ENCODE measurements at regions not wholly inside any gene's neighbourhood (a gene's known extent, or its start where the extent isn't known, plus 50 kb on each side); places are given as distances from the start of the nearest gene placed in this dataset.

DNA sequence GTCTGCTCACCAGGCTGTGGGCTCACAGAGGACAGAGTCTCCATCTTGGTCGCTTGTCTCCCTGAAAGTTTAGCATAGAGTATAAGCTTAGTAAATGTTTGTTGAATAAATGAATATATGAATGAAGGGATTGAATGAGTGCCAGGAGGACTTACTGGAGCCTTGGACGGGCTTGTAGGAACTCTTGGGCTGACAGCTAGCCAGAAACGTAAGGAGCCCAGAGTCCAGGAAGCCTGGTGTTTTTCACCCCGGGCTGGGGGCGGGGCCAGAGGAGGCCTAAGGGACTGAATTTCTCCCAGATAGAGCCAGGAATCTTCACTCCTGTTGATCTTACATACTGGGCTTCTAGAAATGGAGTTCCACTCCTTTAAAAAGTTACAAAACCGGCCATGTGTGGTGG, 68.5 kb upstream of the SRSF6 start:
- Histone ChIP-seq H3K36me3 (replicated peaks; ENCODE audit: insufficient read depth, low read depth) (no peaks in the 10 kb centered on the region), H3K9me3 (ENCODE audit: low read depth) (no peaks in the 10 kb centered on the region), H3K9me2 (replicated peaks; ENCODE audit: insufficient read depth) (no peaks in the 10 kb centered on the region), H3K27ac (no peak overlapping the region), H3K27me3 (no peaks in the 10 kb centered on the region), H3K4me2 (no peak overlapping the region), H3K4me3 (no peak overlapping the region), H3K79me2 (no peaks in the 10 kb centered on the region), H2AFZ (no peak overlapping the region), H4K20me1 (ENCODE audit: insufficient read depth, poor library complexity, severe bottlenecking) (no peaks in the 10 kb centered on the region), H3K4me1 (ENCODE audit: insufficient read depth) (no peaks in the 10 kb centered on the region)
- no peak for TF ChIP-seq EZH2 (IDR thresholded peaks at IDR 0.05; ENCODE audit: borderline replicate concordance)
- TF ChIP-seq EZH2phosphoT487 (IDR thresholded peaks at IDR 0.05; ENCODE audit: low read depth, severe bottlenecking, unreplicated experiment): no peak
- WGBS (ENCODE audit: low lambda C conversion rate, missing lambda C conversion rate): 62% methylated on average over 6 of the region's 6 CpGs
- DNase-seq (ENCODE audit: low spot score): no peak

GRCh38 chr20:43388268-43389002, 69.3 kb upstream of the SRSF6 start:
- DNase-seq (ENCODE audit: low spot score): no peak
- H3K79me2 ChIP-seq: no peaks in the 10 kb centered on the region
- H3K27ac ChIP-seq: no peak overlapping the region

DNA sequence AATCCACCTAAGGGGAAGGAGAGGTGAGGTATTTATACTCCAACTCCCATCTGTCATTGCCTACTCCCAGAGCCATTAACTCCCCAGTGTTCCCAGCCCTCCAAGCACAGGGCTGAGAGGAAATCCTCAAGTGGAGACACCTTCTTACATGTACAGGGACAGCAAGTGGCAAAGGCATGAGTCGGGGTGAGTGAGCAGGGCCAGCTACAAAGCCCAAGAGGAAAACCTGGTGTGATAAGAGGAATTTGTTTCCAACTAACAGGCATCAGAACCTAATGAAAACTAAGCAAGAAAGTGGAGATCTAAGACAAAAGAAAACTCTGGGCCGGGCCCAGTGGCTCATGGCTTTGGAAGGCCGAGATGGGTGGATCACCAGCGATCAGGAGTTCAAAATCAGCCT, 70.0 kb upstream of the SRSF6 start:
- no peaks in the 10 kb centered on the region for H3K9me3 ChIP-seq (ENCODE audit: low read depth)
- H3K4me1 ChIP-seq (ENCODE audit: insufficient read depth): no peaks in the 10 kb centered on the region
- DNase-seq (ENCODE audit: low spot score): no peak
- no peaks in the 10 kb centered on the region for H3K79me2 ChIP-seq
- H3K27me3 ChIP-seq: no peaks in the 10 kb centered on the region
- TF ChIP-seq EZH2phosphoT487 (IDR thresholded peaks at IDR 0.05; ENCODE audit: low read depth, severe bottlenecking, unreplicated experiment) (no peak), CTCF (IDR thresholded peaks at IDR 0.05; ENCODE audit: poor library complexity) (no peak), EZH2 (IDR thresholded peaks at IDR 0.05; ENCODE audit: borderline replicate concordance) (no peak)
- no peak overlapping the region for H3K4me3 ChIP-seq
- H3K4me2 ChIP-seq: no peak overlapping the region
- H2AFZ ChIP-seq: no peak overlapping the region
- H3K36me3 ChIP-seq (replicated peaks; ENCODE audit: insufficient read depth, low read depth): no peaks in the 10 kb centered on the region
- H4K20me1 ChIP-seq (ENCODE audit: insufficient read depth, poor library complexity, severe bottlenecking): no peaks in the 10 kb centered on the region
- WGBS (ENCODE audit: low lambda C conversion rate, missing lambda C conversion rate): 74% methylated on average over 4 of the region's 4 CpGs
- no peak overlapping the region for H3K27ac ChIP-seq
- no peaks in the 10 kb centered on the region for H3K9me2 ChIP-seq (replicated peaks; ENCODE audit: insufficient read depth)

More at GRCh38 chr20:43388268-43389002, 69.3 kb upstream of the SRSF6 start:
- H3K36me3 ChIP-seq (replicated peaks; ENCODE audit: insufficient read depth, low read depth): no peaks in the 10 kb centered on the region
- no peak overlapping the region for H3K4me3 ChIP-seq
- no peak overlapping the region for H2AFZ ChIP-seq
- H3K9me3 ChIP-seq (ENCODE audit: low read depth): no peaks in the 10 kb centered on the region
- no peaks in the 10 kb centered on the region for H3K4me1 ChIP-seq (ENCODE audit: insufficient read depth)
- H4K20me1 ChIP-seq (ENCODE audit: insufficient read depth, poor library complexity, severe bottlenecking): no peaks in the 10 kb centered on the region
- no peaks in the 10 kb centered on the region for H3K27me3 ChIP-seq
- H3K4me2 ChIP-seq: no peak overlapping the region
- WGBS (ENCODE audit: low lambda C conversion rate, missing lambda C conversion rate): 66% methylated on average over 12 of the region's 14 CpGs
- TF ChIP-seq EZH2 (IDR thresholded peaks at IDR 0.05; ENCODE audit: borderline replicate concordance) (no peak), CTCF (IDR thresholded peaks at IDR 0.05; ENCODE audit: poor library complexity) (no peak), EZH2phosphoT487 (IDR thresholded peaks at IDR 0.05; ENCODE audit: low read depth, severe bottlenecking, unreplicated experiment) (no peak)
- no peaks in the 10 kb centered on the region for H3K9me2 ChIP-seq (replicated peaks; ENCODE audit: insufficient read depth)

DNA sequence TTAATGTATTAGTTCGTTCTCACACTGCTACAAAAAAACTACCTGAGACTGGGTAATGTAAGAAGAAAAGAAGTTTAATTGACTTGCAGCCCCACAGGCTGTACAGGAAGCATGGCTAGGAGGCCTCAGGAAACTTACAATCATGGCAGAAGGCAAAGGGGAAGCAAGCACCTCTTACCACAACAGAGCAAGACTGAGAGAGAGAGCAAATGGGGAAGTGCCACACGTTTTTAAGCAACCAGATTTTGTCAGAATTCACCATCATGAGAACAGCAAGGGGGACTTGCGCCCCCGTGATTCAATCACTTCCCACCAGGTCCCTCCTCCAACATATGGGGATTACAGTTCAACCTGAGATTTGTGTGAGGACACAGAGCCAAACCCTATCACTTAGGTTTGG, 70.8 kb upstream of the SRSF6 start:
- no peak overlapping the region for H2AFZ ChIP-seq

More for the DNA sequence above, 70.8 kb upstream of the SRSF6 start:
- no peak for TF ChIP-seq EZH2 (IDR thresholded peaks at IDR 0.05; ENCODE audit: borderline replicate concordance)
- Histone ChIP-seq H3K27ac (no peak overlapping the region), H3K79me2 (no peaks in the 10 kb centered on the region), H3K4me3 (no peak overlapping the region), H3K9me2 (replicated peaks; ENCODE audit: insufficient read depth) (no peaks in the 10 kb centered on the region), H3K36me3 (replicated peaks; ENCODE audit: insufficient read depth, low read depth) (no peaks in the 10 kb centered on the region), H4K20me1 (ENCODE audit: insufficient read depth, poor library complexity, severe bottlenecking) (no peaks in the 10 kb centered on the region), H3K27me3 (no peaks in the 10 kb centered on the region), H3K4me2 (no peak overlapping the region), H3K4me1 (ENCODE audit: insufficient read depth) (no peaks in the 10 kb centered on the region), H3K9me3 (ENCODE audit: low read depth) (no peaks in the 10 kb centered on the region)
- 74% methylated on average over 4 of the region's 4 CpGs for WGBS (ENCODE audit: low lambda C conversion rate, missing lambda C conversion rate)
- DNase-seq (ENCODE audit: low spot score): no peak

All from hepatocyte (in vitro differentiated cells).